GM19468 (cell line): ENCODE measurements at regions not wholly inside any gene's neighbourhood (a gene's known extent, or its start where the extent isn't known, plus 50 kb on each side); places are given as distances from the start of the nearest gene placed in this dataset.
A peak's percentile ranks its signal among the peaks of the same experiment; 100 is the strongest.

Experiments
- ATAC-seq: cut with Tn5 transposase; IDR thresholded peaks from one replicate; pipeline ENCODE4 v1.9.1; 2021; ENCODE audit warnings: mild to moderate bottlenecking, moderate library complexity, moderate number of reproducible peaks; ENCODE audit not compliant: unreplicated experiment; ENCODE audit errors: extremely low read depth

- ATAC-seq = no peak
These were observed 199.6 kb upstream of the HDAC9 start for GRCh38 chr7:18295781-18296423.

GRCh38 chr7:18302097-18302496, 193.5 kb upstream of the HDAC9 start:
- no peak for ATAC-seq

GRCh38 chr7:18305866-18306265, 189.7 kb upstream of the HDAC9 start:
- ATAC-seq = no peak

- no peak for ATAC-seq
These were observed 188.9 kb upstream of the HDAC9 start for GRCh38 chr7:18306696-18307095.

GRCh38 chr7:18308938-18309337, 186.6 kb upstream of the HDAC9 start:
- no peak for ATAC-seq

GRCh38 chr7:18312482-18312881, 183.1 kb upstream of the HDAC9 start:
- ATAC-seq = no peak

- no peak for ATAC-seq
These were observed 181.6 kb upstream of the HDAC9 start for GRCh38 chr7:18313965-18314364.

GRCh38 chr7:18315241-18315640, 180.3 kb upstream of the HDAC9 start:
- ATAC-seq = no peak

- ATAC-seq = no peak
These were observed 177.6 kb upstream of the HDAC9 start for GRCh38 chr7:18317941-18318340.

GRCh38 chr7:18320422-18320821, 175.1 kb upstream of the HDAC9 start:
- ATAC-seq = no peak

- ATAC-seq = peak; percentile 78
These were observed 174.5 kb upstream of the HDAC9 start for GRCh38 chr7:18320971-18321567.

- no peak for ATAC-seq
These were observed 165.0 kb upstream of the HDAC9 start for GRCh38 chr7:18330548-18330947.

- ATAC-seq = no peak
These were observed 158.9 kb upstream of the HDAC9 start for GRCh38 chr7:18336626-18337025.

GRCh38 chr7:18337048-18337809, 158.3 kb upstream of the HDAC9 start:
- ATAC-seq = no peak

GRCh38 chr7:18338910-18339523, 156.5 kb upstream of the HDAC9 start:
- ATAC-seq = no peak

- no peak for ATAC-seq
These were observed 153.8 kb upstream of the HDAC9 start for GRCh38 chr7:18341756-18342155.

GRCh38 chr7:18343047-18343446, 152.5 kb upstream of the HDAC9 start:
- no peak for ATAC-seq

GRCh38 chr7:18344536-18344935, 151.0 kb upstream of the HDAC9 start:
- no peak for ATAC-seq

GRCh38 chr7:18345641-18346234, 149.8 kb upstream of the HDAC9 start:
- peak; percentile 33 for ATAC-seq

- ATAC-seq = no peak
These were observed 148.4 kb upstream of the HDAC9 start for GRCh38 chr7:18347170-18347569.

GRCh38 chr7:18350678-18351077, 144.9 kb upstream of the HDAC9 start:
- ATAC-seq = no peak
